ENCODE measurements at regions not wholly inside any gene's neighbourhood (a gene's known extent, or its start where the extent isn't known, plus 50 kb on each side); places are given as distances from the start of the nearest gene placed in this dataset.
"Not testable (repeated sequence)": the region's sequence is repeated elsewhere in the genome, so short reads cannot be mapped to it uniquely, and the experiment has no call there.

- in situ Hi-C loops (cut with MboI; ENCODE audit: low pct_unique_long_range_greater_than_20kb, low sequenced_read_pairs) = no loop called here
- no peak for DNase-seq
These were observed 447.8 kb downstream of the FAT4 start for GRCh38 chr4:125762537-125762936.

- DNase-seq = no peak
- in situ Hi-C loops (cut with MboI; ENCODE audit: low pct_unique_long_range_greater_than_20kb, low sequenced_read_pairs) = no loop called here
These were observed 451.2 kb downstream of the FAT4 start for GRCh38 chr4:125765941-125766340.

GRCh38 chr4:125770814-125771398 is 456.2 kb downstream of the FAT4 start:
- no peak for DNase-seq
- in situ Hi-C loops (cut with MboI; ENCODE audit: low pct_unique_long_range_greater_than_20kb, low sequenced_read_pairs) = no loop called here

- in situ Hi-C loops (cut with MboI; ENCODE audit: low pct_unique_long_range_greater_than_20kb, low sequenced_read_pairs) = no loop called here
- DNase-seq = no peak
These were observed 457.9 kb downstream of the FAT4 start for GRCh38 chr4:125772680-125773079.

- in situ Hi-C loops (cut with MboI; ENCODE audit: low pct_unique_long_range_greater_than_20kb, low sequenced_read_pairs) = no loop called here
- DNase-seq = no peak
These were observed 458.7 kb downstream of the FAT4 start for GRCh38 chr4:125773502-125773901.

GRCh38 chr4:125773931-125774330 is 459.2 kb downstream of the FAT4 start:
- no peak for DNase-seq
- in situ Hi-C loops (cut with MboI; ENCODE audit: low pct_unique_long_range_greater_than_20kb, low sequenced_read_pairs) = no loop called here

- in situ Hi-C loops (cut with MboI; ENCODE audit: low pct_unique_long_range_greater_than_20kb, low sequenced_read_pairs) = no loop called here
- no peak for DNase-seq
These were observed 461.4 kb downstream of the FAT4 start for GRCh38 chr4:125776146-125776545.

- in situ Hi-C loops (cut with MboI; ENCODE audit: low pct_unique_long_range_greater_than_20kb, low sequenced_read_pairs) = no loop called here
- no peak for DNase-seq
These were observed 465.4 kb downstream of the FAT4 start for GRCh38 chr4:125780164-125780563.

- in situ Hi-C loops (cut with MboI; ENCODE audit: low pct_unique_long_range_greater_than_20kb, low sequenced_read_pairs) = no loop called here
- DNase-seq = no peak
These were observed 466.0 kb downstream of the FAT4 start for GRCh38 chr4:125780747-125781146.

GRCh38 chr4:125781651-125782050 is 466.9 kb downstream of the FAT4 start:
- in situ Hi-C loops (cut with MboI; ENCODE audit: low pct_unique_long_range_greater_than_20kb, low sequenced_read_pairs) = no loop called here

GRCh38 chr4:125784741-125785140 is 470.0 kb downstream of the FAT4 start:
- DNase-seq = no peak
- in situ Hi-C loops (cut with MboI; ENCODE audit: low pct_unique_long_range_greater_than_20kb, low sequenced_read_pairs) = no loop called here

More at GRCh38 chr4:125781651-125782050, 466.9 kb downstream of the FAT4 start:
- DNase-seq = no peak

- DNase-seq = no peak
- in situ Hi-C loops (cut with MboI; ENCODE audit: low pct_unique_long_range_greater_than_20kb, low sequenced_read_pairs) = no loop called here
These were observed 473.0 kb downstream of the FAT4 start for GRCh38 chr4:125787707-125788106.

GRCh38 chr4:125789023-125789422 is 474.3 kb downstream of the FAT4 start:
- in situ Hi-C loops (cut with MboI; ENCODE audit: low pct_unique_long_range_greater_than_20kb, low sequenced_read_pairs) = no loop called here
- no peak for DNase-seq

GRCh38 chr4:125791896-125792295 is 477.1 kb downstream of the FAT4 start:
- no peak for DNase-seq
- in situ Hi-C loops (cut with MboI; ENCODE audit: low pct_unique_long_range_greater_than_20kb, low sequenced_read_pairs) = no loop called here

- in situ Hi-C loops (cut with MboI; ENCODE audit: low pct_unique_long_range_greater_than_20kb, low sequenced_read_pairs) = no loop called here
- DNase-seq = no peak
These were observed 480.2 kb downstream of the FAT4 start for GRCh38 chr4:125794989-125795388.

- DNase-seq = no peak
- in situ Hi-C loops (cut with MboI; ENCODE audit: low pct_unique_long_range_greater_than_20kb, low sequenced_read_pairs) = no loop called here
These were observed 481.4 kb downstream of the FAT4 start for GRCh38 chr4:125796138-125796537.

- DNase-seq; in situ Hi-C loops (cut with MboI; ENCODE audit: low pct_unique_long_range_greater_than_20kb, low sequenced_read_pairs): not testable (repeated sequence)
These were observed 482.9 kb downstream of the FAT4 start for GRCh38 chr4:125797621-125798020.

GRCh38 chr4:125801373-125801772 is 486.6 kb downstream of the FAT4 start:
- no peak for DNase-seq
- in situ Hi-C loops (cut with MboI; ENCODE audit: low pct_unique_long_range_greater_than_20kb, low sequenced_read_pairs) = no loop called here

GRCh38 chr4:125801924-125802323 is 487.2 kb downstream of the FAT4 start:
- in situ Hi-C loops (cut with MboI; ENCODE audit: low pct_unique_long_range_greater_than_20kb, low sequenced_read_pairs) = no loop called here

GRCh38 chr4:125808022-125808421 is 493.3 kb downstream of the FAT4 start:
- in situ Hi-C loops (cut with MboI; ENCODE audit: low pct_unique_long_range_greater_than_20kb, low sequenced_read_pairs) = no loop called here
- DNase-seq = no peak

More at GRCh38 chr4:125801924-125802323, 487.2 kb downstream of the FAT4 start:
- DNase-seq = no peak

- in situ Hi-C loops (cut with MboI; ENCODE audit: low pct_unique_long_range_greater_than_20kb, low sequenced_read_pairs) = no loop called here
- DNase-seq = no peak
These were observed 493.8 kb downstream of the FAT4 start for GRCh38 chr4:125808570-125808969.
